H1 (cell line): ENCODE measurements at regions not wholly inside any gene's neighbourhood (a gene's known extent, or its start where the extent isn't known, plus 50 kb on each side); places are given as distances from the start of the nearest gene placed in this dataset.

ENCODE experiments used
- CTCF ChIA-PET: fragments of 300-600 bp; sonication (Branson Sonifier 250); formaldehyde crosslinking; loops from one replicate; lab custom pipeline; 2021; ENCODE audit not compliant: partially characterized antibody; lab: Charles Lee
- POLR2A ChIA-PET: fragments of 300-600 bp; sonication (Branson Sonifier 250); formaldehyde crosslinking; loops from one replicate; lab custom pipeline; 2021; ENCODE audit warnings: inconsistent platforms; ENCODE audit not compliant: partially characterized antibody; lab: Charles Lee
- DNase-seq, 2 experiments: peaks; one replicate each; pipeline versions ENCODE4 v3.0.0 to v3.0.0-alpha.2; 2010 to 2022; ENCODE audit warnings: low spot score in 2 of 2, low read depth in 1 of 2, mixed read lengths in 1 of 2
- FAIRE-seq: peaks from 2 replicates; lab custom pipeline; 2011; peaks lifted over from hg19 to GRCh38; lab: Jason Lieb, UNC
- H2AFZ ChIP-seq: 2 replicates; pipeline ENCODE4 v1.8.1; 2012; ENCODE audit warnings: low read length, inconsistent platforms
- H2AK5ac ChIP-seq: 2 replicates; pipeline ENCODE4 v1.6.1; 2013; ENCODE audit warnings: low read depth, low read length
- H2BK120ac ChIP-seq: replicated peaks from 2 replicates; pipeline ENCODE3; 2013; ENCODE audit warnings: low read depth, low read length, inconsistent platforms
- H2BK12ac ChIP-seq: 2 replicates; pipeline ENCODE4 v1.6.1; 2013; ENCODE audit warnings: low read depth, low read length
- H2BK15ac ChIP-seq: 2 replicates; pipeline ENCODE4 v1.6.1; 2013; ENCODE audit warnings: low read length
- H2BK20ac ChIP-seq: 2 replicates; pipeline ENCODE4 v1.6.1; 2013; ENCODE audit warnings: low read length
- H2BK5ac ChIP-seq: 2 replicates; pipeline ENCODE4 v1.6.1; 2013; ENCODE audit warnings: low read depth, low read length
- H3K14ac ChIP-seq: 2 replicates; pipeline ENCODE4 v1.6.1; 2013; ENCODE audit warnings: inconsistent platforms; ENCODE audit not compliant: insufficient read length
- H3K18ac ChIP-seq: 2 replicates; pipeline ENCODE4 v1.6.1; 2013; ENCODE audit warnings: low read length; ENCODE audit errors: extremely low read depth
- H3K23ac ChIP-seq: 2 replicates; pipeline ENCODE4 v1.6.1; 2013; ENCODE audit warnings: inconsistent platforms; ENCODE audit not compliant: insufficient read length
- H3K23me2 ChIP-seq: 2 replicates; pipeline ENCODE4 v1.6.1; 2013; ENCODE audit warnings: low read depth, low read length
- H3K27ac ChIP-seq: 2 replicates; pipeline ENCODE4 v1.6.1; 2011; ENCODE audit warnings: low read depth, low read length, inconsistent platforms
- H3K27me3 ChIP-seq, 4 experiments: replicated peaks in 1 of 4; 1 replicate in 1 of 4; 2 replicates in 3 of 4; pipeline versions ENCODE4 v1.6.1 to v1.8.1; 2011 to 2013; ENCODE audit warnings: low read length in 3 of 4, mild to moderate bottlenecking in 3 of 4, inconsistent platforms in 2 of 4, mixed read lengths in 2 of 4, moderate library complexity in 1 of 4; ENCODE audit not compliant: control insufficient read depth in 3 of 4, insufficient read depth in 3 of 4; ENCODE audit errors: extremely low read depth in 1 of 4
- H3K36me3 ChIP-seq, 4 experiments: 2 replicates each; pipeline versions ENCODE4 v1.6.1 to v1.8.1; 2011 to 2013; ENCODE audit warnings: mild to moderate bottlenecking in 4 of 4, low read length in 3 of 4, moderate library complexity in 2 of 4, control low read depth in 1 of 4, inconsistent platforms in 1 of 4; ENCODE audit not compliant: insufficient read depth in 4 of 4, control insufficient read depth in 2 of 4
- H3K4ac ChIP-seq: replicated peaks from 2 replicates; pipeline ENCODE3; 2013; ENCODE audit warnings: low read length, low read depth, mixed read lengths, inconsistent platforms; ENCODE audit not compliant: insufficient read length
- H3K4me1 ChIP-seq, 4 experiments: replicated peaks in 1 of 4; 1 replicate in 1 of 4; 2 replicates in 3 of 4; pipeline versions ENCODE4 v1.6.1 to v1.8.1; 2011 to 2013; ENCODE audit warnings: low read length in 3 of 4, inconsistent platforms in 2 of 4, mixed read lengths in 1 of 4; ENCODE audit not compliant: insufficient read depth in 4 of 4, control insufficient read depth in 3 of 4
- H3K4me2 ChIP-seq, 2 experiments: 2 replicates each; pipeline versions ENCODE4 v1.6.1 to v1.8.1; 2011 to 2013; ENCODE audit warnings: low read depth in 2 of 2, low read length in 2 of 2, control low read depth in 1 of 2, inconsistent platforms in 1 of 2, mild to moderate bottlenecking in 1 of 2; ENCODE audit not compliant: insufficient read depth in 1 of 2
- H3K4me3 ChIP-seq, 4 experiments: fragments of 200-600, 300-600 bp in 1 of 4; sonication (generic), shearing (Covaris generic), sonication (Bioruptor Twin) in 1 of 4; 2 replicates each; pipeline versions ENCODE4 v1.5.1 to v1.8.1; 2011 to 2016; ENCODE audit warnings: low read length in 4 of 4, low read depth in 3 of 4, control low read depth in 2 of 4, inconsistent platforms in 2 of 4, mild to moderate bottlenecking in 2 of 4, mixed read lengths in 1 of 4, moderate library complexity in 1 of 4; ENCODE audit not compliant: insufficient read depth in 2 of 4; ENCODE audit errors: extremely low read depth in 1 of 4
- H3K56ac ChIP-seq: replicated peaks from 2 replicates; pipeline ENCODE3; 2013; ENCODE audit warnings: low read depth, mild to moderate bottlenecking, mixed read lengths, low read length, inconsistent platforms; ENCODE audit not compliant: insufficient read length
- H3K79me1 ChIP-seq: 2 replicates; pipeline ENCODE4 v1.6.1; 2013; ENCODE audit warnings: low read depth, low read length, control low read depth
- H3K79me2 ChIP-seq, 2 experiments: 2 replicates each; pipeline versions ENCODE4 v1.6.1 to v1.8.1; 2012 to 2013; ENCODE audit warnings: low read length in 2 of 2, mild to moderate bottlenecking in 2 of 2, inconsistent platforms in 1 of 2; ENCODE audit not compliant: insufficient read depth in 2 of 2, control insufficient read depth in 1 of 2
- H3K9ac ChIP-seq, 4 experiments: replicated peaks in 1 of 4; 1 replicate in 1 of 4; 2 replicates in 3 of 4; pipeline versions ENCODE4 v1.6.1 to v1.8.1; 2011 to 2013; ENCODE audit warnings: low read depth in 3 of 4, low read length in 3 of 4, control low read depth in 2 of 4, mild to moderate bottlenecking in 2 of 4, moderate library complexity in 2 of 4, inconsistent platforms in 1 of 4; ENCODE audit errors: extremely low read depth in 1 of 4
- H3K9me3 ChIP-seq, 2 experiments: 2 replicates each; pipeline versions ENCODE4 v1.6.1 to v1.8.1; 2012 to 2013; ENCODE audit warnings: mild to moderate bottlenecking in 2 of 2, moderate library complexity in 2 of 2, control low read depth in 1 of 2, inconsistent platforms in 1 of 2, low read depth in 1 of 2, low read length in 1 of 2, mixed read lengths in 1 of 2; ENCODE audit not compliant: insufficient read depth in 2 of 2
- H4K20me1 ChIP-seq, 2 experiments: replicated peaks in 1 of 2; 2 replicates each; pipeline versions ENCODE3 to v1.8.1; 2011 to 2013; ENCODE audit warnings: inconsistent platforms in 2 of 2, low read length in 2 of 2, mild to moderate bottlenecking in 1 of 2; ENCODE audit not compliant: insufficient read depth in 2 of 2, control insufficient read depth in 1 of 2
- H4K5ac ChIP-seq: 2 replicates; pipeline ENCODE4 v1.6.1; 2013; ENCODE audit warnings: low read length, low read depth, mixed read lengths, inconsistent platforms; ENCODE audit not compliant: insufficient read length
- H4K8ac ChIP-seq: 2 replicates; pipeline ENCODE4 v1.8.0; 2013; ENCODE audit warnings: mild to moderate bottlenecking, moderate library complexity, low read length, inconsistent platforms; ENCODE audit not compliant: insufficient read depth; ENCODE audit errors: extremely low read depth
- H4K91ac ChIP-seq: replicated peaks from 2 replicates; pipeline ENCODE3; 2013; ENCODE audit warnings: low read length, mixed read lengths, inconsistent platforms; ENCODE audit not compliant: insufficient read length
- ASH2L ChIP-seq: fragments of 200-600, 300-600 bp; sonication (generic); IDR thresholded peaks from one replicate; pipeline ENCODE4 v1.7.1; 2017; ENCODE audit warnings: low read length
- CHD1 ChIP-seq: IDR thresholded peaks from 2 replicates; pipeline ENCODE4 v1.6.1; 2012; ENCODE audit warnings: low read depth, low read length, improper control_type of control experiment
- CREB1 ChIP-seq: IDR thresholded peaks from 2 replicates; pipeline ENCODE4 v1.6.1; 2012; ENCODE audit warnings: inconsistent platforms
- EP300 ChIP-seq, 2 experiments: IDR thresholded peaks; 1 replicate in 1 of 2; 2 replicates in 1 of 2; pipeline ENCODE4 v1.6.1; 2011 to 2012; ENCODE audit warnings: low read depth in 2 of 2, low read length in 2 of 2, mild to moderate bottlenecking in 2 of 2, borderline replicate concordance in 1 of 2, inconsistent platforms in 1 of 2, moderate library complexity in 1 of 2
- EZH2 ChIP-seq: fragments of 200-600 bp; sonication (generic); IDR thresholded peaks from 2 replicates; pipeline ENCODE4 v1.7.1; 2012; ENCODE audit warnings: low read depth, mild to moderate bottlenecking, moderate library complexity, low read length, inconsistent platforms; ENCODE audit not compliant: severe bottlenecking
- KDM4A ChIP-seq: IDR thresholded peaks from one replicate; pipeline ENCODE4 v1.7.1; 2012; ENCODE audit warnings: low read depth, mild to moderate bottlenecking, moderate library complexity, low read length, inconsistent platforms; ENCODE audit not compliant: severe bottlenecking
- MAFK ChIP-seq: IDR thresholded peaks from 2 replicates; pipeline ENCODE4 v1.6.1; 2012; ENCODE audit warnings: low read depth, mild to moderate bottlenecking, improper control_type of control experiment, low read length
- PHF8 ChIP-seq: fragments of 200-600 bp; sonication (generic); conservative IDR thresholded peaks from 2 replicates; pipeline ENCODE4 v1.7.1; 2012; ENCODE audit warnings: low read depth, mild to moderate bottlenecking, inconsistent platforms, low read length, moderate library complexity
- SAP30 ChIP-seq: fragments of 300-600 bp; sonication (generic); IDR thresholded peaks from 2 replicates; pipeline ENCODE4 v1.7.1; 2012; ENCODE audit warnings: low read length, moderate library complexity, mild to moderate bottlenecking, inconsistent platforms; ENCODE audit not compliant: insufficient read depth, insufficient replicate concordance
- SIN3A ChIP-seq, 2 experiments: IDR thresholded peaks in 1 of 2; conservative IDR thresholded peaks in 1 of 2; 2 replicates each; pipeline ENCODE4 v1.6.1; 2011 to 2012; ENCODE audit warnings: low read length in 2 of 2, improper control_type of control experiment in 1 of 2, low read depth in 1 of 2, mild to moderate bottlenecking in 1 of 2
- SIX5 ChIP-seq: IDR thresholded peaks from 2 replicates; pipeline ENCODE4 v1.6.1; 2011; ENCODE audit warnings: mild to moderate bottlenecking, low read depth, low read length
- WGBS, 2 experiments: shearing (Covaris generic) in 1 of 2; methylation state at CpG; one replicate each; pipeline versions ENCODE4 v1.1.6 to v1.1.7; 2013 to 2015; ENCODE audit warnings: low lambda C conversion rate in 2 of 2, mixed read lengths in 2 of 2, inconsistent platforms in 1 of 2, low coverage in 1 of 2, missing lambda C conversion rate in 1 of 2; ENCODE audit not compliant: insufficient replicate concordance in 2 of 2, insufficient coverage in 1 of 2, insufficient read length in 1 of 2; ENCODE audit errors: extremely low coverage in 1 of 2, missing lambda C conversion rate in 1 of 2; 5-methylcytosine and 5-hydroxymethylcytosine counted together
- TF ChIP-seq, protein P1 (sequence below): IDR thresholded peaks from 2 replicates; pipeline ENCODE4 v1.6.1; 2012; ENCODE audit warnings: inconsistent platforms

- H3K9me3 ChIP-seq, result no peaks in the 10 kb centered on the region
- H3K14ac ChIP-seq, result no peak overlapping the region
- H3K9ac ChIP-seq, result no peak overlapping the region
- no peak overlapping the region for H3K27ac ChIP-seq
- DNase-seq, result no peak
- H4K91ac ChIP-seq, result no peak overlapping the region
- H3K23me2 ChIP-seq, result no peaks in the 10 kb centered on the region
- H4K8ac ChIP-seq, result no peak overlapping the region
- no peak overlapping the region for H2BK15ac ChIP-seq
- no peak overlapping the region for H2BK5ac ChIP-seq
- no peak overlapping the region for H3K18ac ChIP-seq
- no peak overlapping the region for H3K4me2 ChIP-seq
- no peak overlapping the region for H2BK120ac ChIP-seq
- no peak overlapping the region for H3K4me3 ChIP-seq
- H4K5ac ChIP-seq, result no peak overlapping the region
- H3K4me1 ChIP-seq, result peaks cover 0 to 6% (median 0%) of the 10 kb centered on the region in 4 experiments; a peak in 1 of 7 replicates
- no peak overlapping the region for H2AFZ ChIP-seq
- CTCF ChIA-PET, result interaction anchor here (1.3 to 2.3 kb wide), 3 partner anchors 12 to 419 kb away, joined by 3 to 6 read pairs (median 4); no protein-coding TSS in a partner anchor
- no peak overlapping the region for H3K56ac ChIP-seq
- H4K20me1 ChIP-seq, result no peaks in the 10 kb centered on the region
- H2BK12ac ChIP-seq, result no peak overlapping the region
- H2AK5ac ChIP-seq, result no peak overlapping the region
- no peaks in the 10 kb centered on the region for H3K36me3 ChIP-seq
- WGBS, 2 experiments, result 92% methylated on average over 1 of the region's 1 CpG; no CpG with 5 or more reads in 1 of the 2 experiments
- no peaks in the 10 kb centered on the region for H3K27me3 ChIP-seq
- no peak overlapping the region for H3K23ac ChIP-seq
- no peaks in the 10 kb centered on the region for H3K79me2 ChIP-seq
- POLR2A ChIA-PET, result no interaction called here
- no peak for FAIRE-seq
- H3K4ac ChIP-seq, result no peak overlapping the region
- no peak overlapping the region for H2BK20ac ChIP-seq
- no peaks in the 10 kb centered on the region for H3K79me1 ChIP-seq
- TF ChIP-seq PHF8 (no peak), SIN3A (conservative IDR thresholded peaks at IDR 0.05 in 1 of 2, IDR thresholded peaks at IDR 0.05 in 1 of 2; ENCODE audit: low read depth in 1 of 2, low read length in 2 of 2) (no peak), CREB1 (no peak), MAFK (no peak), KDM4A (no peak), EZH2 (no peak), ASH2L (no peak), CHD1 (no peak), SAP30 (no peak), SIX5 (no peak), EP300 (IDR thresholded peaks at IDR 0.05; ENCODE audit: borderline replicate concordance in 1 of 2, low read depth in 2 of 2, low read length in 2 of 2) (no peak)
- TF ChIP-seq, protein P1, sequence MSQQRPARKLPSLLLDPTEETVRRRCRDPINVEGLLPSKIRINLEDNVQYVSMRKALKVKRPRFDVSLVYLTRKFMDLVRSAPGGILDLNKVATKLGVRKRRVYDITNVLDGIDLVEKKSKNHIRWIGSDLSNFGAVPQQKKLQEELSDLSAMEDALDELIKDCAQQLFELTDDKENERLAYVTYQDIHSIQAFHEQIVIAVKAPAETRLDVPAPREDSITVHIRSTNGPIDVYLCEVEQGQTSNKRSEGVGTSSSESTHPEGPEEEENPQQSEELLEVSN, result no peak
Measured at GRCh38 chr7:121575194-121575765, 179.2 kb upstream of the FAM3C start.
